SW 1271 (cell line): ENCODE measurements at regions not wholly inside any gene's neighbourhood (a gene's known extent, or its start where the extent isn't known, plus 50 kb on each side); places are given as distances from the start of the nearest gene placed in this dataset.

Experiments
- DNase-seq, 2 experiments: peaks; one replicate each; lab custom pipeline; 2025; lab: John Stamatoyannopoulos, UW

GRCh38 chr13:72448082-72448481 is 279.3 kb downstream of the MZT1 start:
- DNase-seq: no peak

GRCh38 chr13:72444999-72445398 is 282.4 kb downstream of the MZT1 start:
- DNase-seq: no peak

GRCh38 chr13:72437458-72437857 is 290.0 kb downstream of the MZT1 start:
- DNase-seq: peak in 1 of 2 experiments; percentile 33

GRCh38 chr13:72435251-72435650 is 292.2 kb downstream of the MZT1 start:
- no peak for DNase-seq

- no peak for DNase-seq
Measured at GRCh38 chr13:72431981-72432682, 295.3 kb downstream of the MZT1 start.

GRCh38 chr13:72430923-72431322 is 296.5 kb downstream of the MZT1 start:
- DNase-seq: no peak

- DNase-seq: no peak
Measured at GRCh38 chr13:72427757-72428528, 299.5 kb downstream of the MZT1 start.

GRCh38 chr13:72424059-72424458 is 303.4 kb downstream of the MZT1 start:
- no peak for DNase-seq

GRCh38 chr13:72415817-72416216 is 311.6 kb downstream of the MZT1 start:
- DNase-seq: no peak

- no peak for DNase-seq
Measured at GRCh38 chr13:72412481-72412880, 314.9 kb downstream of the MZT1 start.

GRCh38 chr13:72405441-72405840 is 322.0 kb downstream of the MZT1 start:
- DNase-seq: no peak

- DNase-seq: no peak
Measured at GRCh38 chr13:72403396-72404010, 323.9 kb downstream of the MZT1 start.

- DNase-seq: no peak
Measured at GRCh38 chr13:72400856-72401255, 326.6 kb downstream of the MZT1 start.

GRCh38 chr13:72399351-72399750 is 328.1 kb downstream of the MZT1 start:
- DNase-seq: no peak

- no peak for DNase-seq
Measured at GRCh38 chr13:72397265-72397664, 330.2 kb downstream of the MZT1 start.

GRCh38 chr13:72390909-72391308 is 336.5 kb downstream of the MZT1 start:
- DNase-seq: no peak

- no peak for DNase-seq
Measured at GRCh38 chr13:72386138-72386684, 341.2 kb downstream of the MZT1 start.

- DNase-seq: no peak
Measured at GRCh38 chr13:72384879-72385278, 342.6 kb downstream of the MZT1 start.

GRCh38 chr13:72384186-72384823 is 343.1 kb downstream of the MZT1 start:
- DNase-seq: no peak

- no peak for DNase-seq
Measured at GRCh38 chr13:72383646-72384045, 343.8 kb downstream of the MZT1 start.

GRCh38 chr13:72379581-72379980 is 347.8 kb downstream of the MZT1 start:
- DNase-seq: no peak

- no peak for DNase-seq
Measured at GRCh38 chr13:72368031-72368430, 359.4 kb downstream of the MZT1 start.
